M059J (cell line): ENCODE measurements at regions not wholly inside any gene's neighbourhood (a gene's known extent, or its start where the extent isn't known, plus 50 kb on each side); places are given as distances from the start of the nearest gene placed in this dataset.

Experiments used
- DNase-seq: peaks from one replicate; pipeline ENCODE4 v3.0.0-alpha.2; 2012; ENCODE audit warnings: low read depth

GRCh38 chr11:113579292-113579940 lies 104.2 kb upstream of the DRD2 start:
- no peak for DNase-seq

DNA sequence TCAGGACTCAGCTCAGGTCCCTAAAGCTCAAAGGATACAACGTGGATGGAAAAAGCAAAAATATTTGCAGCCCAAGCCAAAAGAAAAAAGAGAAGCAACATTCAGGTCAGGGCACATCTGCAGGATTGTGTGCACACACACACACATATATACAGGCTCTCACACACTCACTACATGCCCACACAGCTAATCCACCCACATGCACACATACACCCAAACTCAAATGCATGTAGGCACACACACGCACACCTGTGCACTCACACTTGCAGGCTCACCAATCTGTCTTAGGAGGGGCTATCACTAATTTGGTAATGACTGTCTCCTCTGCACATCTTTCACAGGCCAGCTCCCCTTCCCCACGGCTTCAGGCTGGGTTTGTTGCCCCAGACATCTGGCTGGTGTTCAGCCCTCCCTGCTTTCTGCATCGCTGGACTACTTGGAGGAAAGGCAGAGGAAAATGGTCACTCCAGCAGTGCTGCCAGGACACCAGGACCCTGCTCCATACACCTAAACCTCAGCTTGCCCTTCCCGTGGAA lies 103.6 kb upstream of the DRD2 start:
- DNase-seq: no peak

GRCh38 chr11:113578033-113578380 lies 102.8 kb upstream of the DRD2 start:
- DNase-seq: peak; percentile 26

DNA sequence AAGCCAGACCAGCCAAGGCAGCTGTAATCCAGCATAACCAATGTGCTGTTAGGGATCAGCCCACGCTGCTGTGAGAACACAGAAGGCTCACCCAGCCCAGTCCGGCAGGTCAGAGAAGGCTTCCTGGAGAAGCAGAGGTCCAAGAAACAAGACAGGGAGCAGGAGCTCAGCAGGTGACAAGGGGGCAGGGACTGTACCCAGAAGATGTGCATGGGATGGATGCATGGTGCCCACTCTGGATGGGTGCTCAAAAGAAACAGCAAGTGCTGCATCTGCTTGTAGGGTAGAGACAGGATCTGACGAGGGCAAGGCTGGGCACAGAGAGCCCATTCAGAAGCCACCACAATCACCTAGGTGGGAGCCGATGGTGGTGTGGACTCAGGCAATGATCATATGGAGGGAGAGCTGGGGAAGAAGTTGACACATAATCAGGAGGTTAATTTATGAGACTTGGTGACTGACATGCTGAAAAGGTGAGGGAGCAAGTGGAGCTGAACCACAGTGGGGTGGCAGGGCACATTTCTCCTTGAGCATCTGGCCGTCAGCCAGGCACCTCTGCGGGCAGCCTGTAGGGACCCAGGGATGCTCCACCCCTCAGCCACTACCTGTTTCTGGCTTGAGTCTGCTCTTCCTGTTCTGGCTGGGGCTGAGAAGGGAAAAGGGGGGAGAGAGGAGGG lies 102.3 kb upstream of the DRD2 start:
- DNase-seq: peak; percentile 51

DNA sequence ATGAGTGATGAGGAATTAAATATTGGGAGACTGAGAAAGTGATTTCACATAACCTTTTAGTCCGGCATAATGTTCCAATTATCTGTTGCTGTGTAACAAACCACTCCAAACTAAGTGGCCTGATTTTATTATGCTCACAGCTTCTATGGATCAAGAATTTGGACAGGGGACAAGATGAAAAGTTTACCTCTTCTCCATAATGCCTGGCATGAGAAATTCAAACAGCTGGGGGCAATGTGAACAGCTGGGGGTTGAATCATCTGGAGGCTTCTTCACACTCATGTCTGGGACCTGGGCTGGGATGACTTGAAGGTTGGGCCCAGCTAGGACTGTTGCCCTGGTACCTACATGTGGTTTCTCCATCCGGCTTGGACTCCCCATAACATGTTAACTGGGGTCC lies 99.4 kb upstream of the DRD2 start:
- DNase-seq: no peak

DNA sequence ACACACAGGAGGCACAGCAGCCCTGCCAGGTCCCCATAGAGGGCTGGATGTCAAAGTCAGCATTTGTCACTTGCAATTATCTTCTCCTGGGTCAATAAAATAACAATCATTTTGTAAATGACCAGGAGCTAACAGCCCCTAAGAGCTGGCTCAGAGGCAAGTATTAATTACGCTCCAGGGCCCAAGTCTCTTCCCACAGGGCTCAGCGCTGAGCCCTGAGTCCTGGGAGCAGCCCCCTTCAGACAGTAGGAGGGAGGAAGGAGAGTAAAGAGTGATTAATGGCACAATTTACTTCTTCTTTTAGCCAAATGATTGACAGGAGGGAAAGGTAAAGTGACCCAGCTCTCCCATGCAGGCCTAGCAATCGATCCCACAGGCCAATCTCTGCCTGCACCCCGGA lies 99.0 kb upstream of the DRD2 start:
- no peak for DNase-seq

GRCh38 chr11:113572136-113572735 lies 97.0 kb upstream of the DRD2 start:
- no peak for DNase-seq

GRCh38 chr11:113571531-113571930 lies 96.3 kb upstream of the DRD2 start:
- no peak for DNase-seq

- no peak for DNase-seq
Observed at GRCh38 chr11:113570906-113571305, 95.7 kb upstream of the DRD2 start.

DNA sequence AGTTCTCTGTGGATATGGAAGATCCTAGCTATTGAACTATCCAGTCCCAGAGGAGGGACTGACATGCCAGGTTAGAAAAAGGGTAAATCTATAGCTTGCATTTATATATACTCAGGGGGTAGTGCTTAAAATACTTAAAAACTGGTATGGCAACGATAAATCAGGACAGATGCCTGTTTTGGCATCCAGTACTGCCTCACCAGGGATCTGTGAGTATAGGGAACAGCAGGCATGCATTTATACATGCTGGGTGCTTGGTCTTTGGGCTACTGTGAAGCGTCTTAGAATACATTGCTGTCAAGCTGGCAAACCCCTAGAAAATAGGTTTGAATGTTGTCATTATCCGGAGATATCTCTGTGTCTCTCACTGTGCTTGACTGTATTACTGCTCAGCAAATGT lies 94.2 kb upstream of the DRD2 start:
- no peak for DNase-seq

DNA sequence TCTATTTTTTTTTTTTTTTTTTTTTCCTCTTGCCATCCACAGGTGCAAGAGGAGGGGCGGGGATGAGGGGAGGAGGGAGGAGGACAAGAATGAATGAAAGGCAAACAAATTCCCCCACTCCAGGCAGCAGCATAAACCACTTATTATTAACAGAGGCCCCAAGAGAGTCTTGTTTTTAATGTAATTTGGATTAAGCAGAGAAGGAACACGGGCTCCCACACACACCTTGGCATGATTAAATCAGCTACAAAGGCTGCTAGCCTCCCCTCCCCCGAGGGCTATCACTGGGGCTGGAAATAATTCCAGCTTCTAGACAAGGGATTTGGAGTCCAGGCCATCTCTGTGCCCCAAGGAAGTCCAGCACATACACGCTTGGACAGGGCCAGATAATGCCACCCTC lies 93.4 kb upstream of the DRD2 start:
- DNase-seq: no peak

DNA sequence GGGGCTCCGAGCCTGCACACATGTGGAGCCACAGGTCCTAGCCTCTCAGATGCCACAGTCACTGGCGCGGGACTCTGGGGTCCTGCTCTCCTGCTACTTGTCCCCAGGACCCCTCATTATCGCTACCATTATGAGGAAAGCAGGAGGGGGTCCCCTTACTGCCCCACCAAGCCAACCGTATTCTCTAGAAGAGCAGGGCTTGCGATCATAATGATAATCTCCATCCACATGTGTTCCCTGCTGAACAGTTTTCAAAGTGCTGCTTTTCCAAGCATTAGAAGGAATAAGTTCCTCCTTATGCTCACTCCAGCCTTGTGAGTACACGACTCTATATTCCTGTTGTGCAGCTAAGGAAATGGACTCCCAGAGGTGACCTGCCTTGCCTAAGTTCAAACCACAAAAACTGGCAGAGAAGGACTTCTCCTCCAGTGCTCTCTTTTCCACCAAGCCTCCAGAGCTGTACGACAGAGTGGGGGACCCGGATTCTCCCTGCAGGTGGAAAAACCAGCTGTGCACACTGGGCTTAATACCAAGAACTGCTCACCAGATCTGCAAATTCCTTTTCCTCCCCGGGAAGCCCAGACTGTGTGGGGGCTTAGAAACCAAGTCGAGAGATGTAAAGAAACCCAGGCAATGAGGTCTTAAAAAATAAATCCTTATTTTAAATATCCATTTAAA lies 92.8 kb upstream of the DRD2 start:
- no peak for DNase-seq

DNA sequence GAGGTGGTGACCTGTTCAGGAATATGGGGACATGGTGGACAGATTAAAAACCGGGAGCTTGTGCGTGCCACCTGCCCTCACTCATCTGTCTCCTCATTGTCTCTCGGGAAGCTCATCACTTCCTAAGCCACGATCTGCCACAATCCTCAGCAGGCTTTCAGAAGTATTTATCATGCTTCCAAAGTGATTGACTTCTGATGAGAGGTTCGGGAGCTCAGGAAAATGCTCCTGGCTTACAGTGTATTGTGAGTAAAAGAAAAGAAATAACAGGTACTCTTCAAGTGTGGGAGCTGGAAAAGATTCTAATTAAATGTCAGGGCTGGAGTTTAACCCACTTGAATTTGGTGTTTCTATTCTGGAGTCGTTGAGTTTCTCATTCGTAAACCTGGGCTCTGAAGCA lies 91.9 kb upstream of the DRD2 start:
- no peak for DNase-seq

DNA sequence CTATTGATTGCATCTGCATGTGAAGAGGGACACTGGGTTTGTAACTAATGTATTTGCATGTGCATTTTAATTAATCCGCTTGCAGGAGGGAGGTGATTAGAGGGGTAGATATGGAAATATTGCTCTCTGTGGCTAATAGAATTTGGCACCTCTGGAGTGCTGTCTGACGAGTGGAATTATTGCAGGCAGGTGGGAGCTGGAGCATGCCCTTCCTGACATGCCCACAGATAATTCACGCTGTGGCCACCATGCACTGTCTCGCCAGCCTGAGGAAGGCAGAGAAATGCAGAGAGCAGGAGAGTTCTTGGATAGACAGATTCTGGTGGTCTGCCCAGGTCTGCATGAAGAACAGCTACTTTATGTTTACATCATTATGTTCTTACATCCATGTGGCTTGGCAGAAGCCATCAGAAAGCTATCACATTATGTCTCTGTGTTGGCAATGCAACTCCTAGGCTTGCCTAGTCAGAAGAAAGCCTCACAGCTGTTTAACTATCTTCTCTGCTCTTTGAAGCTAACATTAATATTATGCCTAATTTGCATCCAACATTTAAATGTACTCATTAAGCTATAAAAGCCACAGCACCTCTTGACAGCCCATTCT lies 89.4 kb upstream of the DRD2 start:
- DNase-seq: no peak

- peak; percentile 62 for DNase-seq
Observed at GRCh38 chr11:113563766-113564526, 88.7 kb upstream of the DRD2 start.

DNA sequence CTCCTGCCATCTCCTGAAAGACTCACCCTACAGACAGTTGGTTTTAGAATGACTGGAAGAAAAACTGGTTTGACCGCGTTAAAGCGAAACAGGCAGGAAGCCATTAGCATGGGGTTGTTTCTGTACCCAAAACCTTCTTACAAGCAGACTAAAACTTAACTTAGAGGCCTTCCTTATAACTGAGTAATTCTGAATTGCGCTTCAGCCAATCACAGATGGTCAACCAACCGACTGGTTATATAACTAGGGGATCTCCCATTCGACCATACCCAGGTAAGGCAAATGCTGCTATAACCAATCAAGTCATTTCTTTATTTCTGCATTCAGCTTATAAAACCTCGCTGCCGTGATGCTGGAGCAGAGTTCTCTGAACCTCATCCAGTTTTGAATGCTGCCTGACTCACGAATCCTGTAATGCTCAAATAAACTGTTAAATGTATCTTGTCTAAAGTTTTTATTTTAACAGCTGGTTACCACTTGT lies 87.8 kb upstream of the DRD2 start:
- no peak for DNase-seq

DNA sequence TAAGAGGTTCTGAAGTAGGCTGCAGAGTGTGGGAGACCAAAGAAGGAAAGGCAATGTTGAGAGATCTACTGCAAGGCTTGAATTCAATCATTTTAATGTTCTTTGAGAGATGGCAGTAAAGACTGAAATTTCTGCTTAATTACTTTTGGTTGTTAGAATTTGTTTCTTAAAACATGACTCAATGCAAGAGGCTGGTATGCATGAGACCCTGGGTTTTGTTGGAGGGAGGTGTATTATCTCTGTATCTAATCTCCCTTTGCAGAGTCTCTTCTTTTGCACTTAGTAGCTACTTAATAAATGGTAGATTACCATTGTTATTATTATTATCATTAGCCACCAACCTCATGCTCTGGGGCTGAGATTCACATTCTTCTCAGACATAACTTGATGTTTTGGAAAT lies 87.4 kb upstream of the DRD2 start:
- DNase-seq: no peak

GRCh38 chr11:113557926-113558325 lies 82.7 kb upstream of the DRD2 start:
- no peak for DNase-seq

- peak; percentile 5 for DNase-seq
Observed at GRCh38 chr11:113556036-113556435, 80.8 kb upstream of the DRD2 start.

- DNase-seq: no peak
Observed at GRCh38 chr11:113555071-113555619, 79.9 kb upstream of the DRD2 start.

GRCh38 chr11:113554526-113554925 lies 79.3 kb upstream of the DRD2 start:
- DNase-seq: peak; percentile 5
